HG03039 (cell line): ENCODE measurements at regions not wholly inside any gene's neighbourhood (a gene's known extent, or its start where the extent isn't known, plus 50 kb on each side); places are given as distances from the start of the nearest gene placed in this dataset.
"Not testable (repeated sequence)": the region's sequence is repeated elsewhere in the genome, so short reads cannot be mapped to it uniquely, and the experiment has no call there.

Source experiments
- ATAC-seq: cut with Tn5 transposase; IDR thresholded peaks from one replicate; pipeline ENCODE4 v1.9.1; 2021; ENCODE audit warnings: mild to moderate bottlenecking, moderate library complexity; ENCODE audit not compliant: unreplicated experiment

- no peak for ATAC-seq
Observed at GRCh38 chr7:52782348-52782747, 253.1 kb upstream of the POM121L12 start.

DNA sequence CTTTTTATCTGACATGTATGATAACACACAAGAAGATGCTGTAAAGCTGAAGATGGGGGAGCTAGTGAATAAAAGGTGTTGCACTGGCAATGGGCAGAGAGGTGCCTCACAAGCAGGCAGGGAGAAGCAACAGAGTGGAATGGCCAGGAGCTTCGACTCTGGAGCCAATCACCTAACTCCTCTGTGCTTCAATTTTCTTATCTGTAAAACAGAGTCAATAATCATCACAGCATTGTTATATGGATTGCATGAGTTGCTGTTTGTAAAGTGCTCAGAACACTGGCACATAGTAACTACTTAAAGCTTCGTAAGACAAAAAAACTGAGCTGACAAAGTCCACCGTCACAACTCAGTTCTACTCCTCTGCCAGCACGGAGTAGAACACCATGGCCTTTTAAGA, 254.2 kb upstream of the POM121L12 start:
- ATAC-seq = no peak

GRCh38 chr7:52779004-52779403, 256.4 kb upstream of the POM121L12 start:
- no peak for ATAC-seq

DNA sequence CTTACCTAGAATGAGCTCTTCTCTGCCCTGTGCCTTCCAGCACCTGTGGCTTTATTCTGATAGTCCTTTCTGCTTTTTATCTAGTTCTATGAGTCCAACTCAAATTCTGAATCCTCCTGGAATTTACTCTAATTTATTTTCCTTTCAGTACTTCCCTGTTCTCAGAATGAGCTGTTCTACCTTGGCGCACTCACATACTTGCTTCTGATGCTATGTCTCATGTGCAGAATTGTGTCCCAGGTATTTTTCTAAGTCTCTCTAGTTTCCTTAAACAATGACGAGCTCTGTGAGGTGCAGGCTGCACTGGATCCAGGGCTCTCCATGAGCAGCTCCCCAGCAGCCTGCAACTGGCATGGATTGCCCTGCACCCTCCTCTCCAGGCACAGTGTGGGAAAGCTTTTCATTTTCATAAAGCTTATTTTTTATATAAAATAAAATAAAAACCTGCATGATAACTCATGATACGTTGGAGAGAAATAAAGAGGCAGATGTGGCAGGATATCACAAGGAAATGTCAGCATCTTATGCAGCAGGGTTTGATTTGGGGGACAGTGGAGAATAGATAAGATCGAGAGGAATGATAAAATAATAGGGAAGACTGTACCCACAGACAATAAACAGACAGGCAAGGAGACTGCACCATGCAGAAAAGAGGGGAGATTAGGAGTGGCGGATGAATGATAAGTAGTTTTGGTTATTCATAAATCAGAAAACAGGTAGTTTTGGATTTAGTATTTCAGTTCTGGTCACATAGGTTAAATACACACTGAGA, 258.2 kb upstream of the POM121L12 start:
- no peak for ATAC-seq

DNA sequence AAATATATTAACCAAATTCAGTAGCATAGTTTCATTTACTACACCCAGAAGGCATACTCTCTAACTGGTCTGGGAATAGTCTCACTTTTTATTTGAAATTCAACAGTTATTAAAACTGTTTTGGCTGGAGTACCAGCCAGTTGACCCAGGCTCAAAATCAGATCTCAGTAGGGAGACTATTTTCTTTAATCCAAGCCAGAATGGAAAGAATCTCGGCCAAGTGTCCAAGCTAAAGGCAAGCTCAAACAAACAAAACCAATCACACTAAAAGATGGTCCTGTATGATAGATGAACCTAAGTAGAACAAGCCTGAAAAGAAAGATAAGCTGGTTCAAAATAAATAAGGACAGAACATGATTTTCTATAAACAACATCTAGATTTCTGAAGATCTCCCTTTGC, 259.6 kb upstream of the POM121L12 start:
- no peak for ATAC-seq

DNA sequence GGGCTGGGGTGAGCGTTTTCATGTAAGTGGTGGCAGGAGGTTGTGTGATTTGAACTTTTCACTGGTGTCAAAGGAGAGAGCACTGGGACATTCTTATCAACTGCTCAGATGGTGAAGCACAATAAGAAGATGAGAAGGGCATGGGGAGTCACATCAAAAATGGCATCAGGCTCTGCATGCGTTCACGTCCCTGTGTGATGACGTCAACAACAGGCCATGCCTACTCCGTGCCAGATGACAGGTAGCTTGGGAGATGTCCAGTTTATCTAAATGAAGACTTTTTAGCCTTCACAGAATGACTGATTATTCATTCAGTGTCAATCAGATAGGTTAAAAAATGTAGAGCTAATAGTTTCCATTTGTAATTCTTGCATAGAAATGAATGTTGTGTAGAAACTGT, 264.3 kb upstream of the POM121L12 start:
- ATAC-seq = no peak

DNA sequence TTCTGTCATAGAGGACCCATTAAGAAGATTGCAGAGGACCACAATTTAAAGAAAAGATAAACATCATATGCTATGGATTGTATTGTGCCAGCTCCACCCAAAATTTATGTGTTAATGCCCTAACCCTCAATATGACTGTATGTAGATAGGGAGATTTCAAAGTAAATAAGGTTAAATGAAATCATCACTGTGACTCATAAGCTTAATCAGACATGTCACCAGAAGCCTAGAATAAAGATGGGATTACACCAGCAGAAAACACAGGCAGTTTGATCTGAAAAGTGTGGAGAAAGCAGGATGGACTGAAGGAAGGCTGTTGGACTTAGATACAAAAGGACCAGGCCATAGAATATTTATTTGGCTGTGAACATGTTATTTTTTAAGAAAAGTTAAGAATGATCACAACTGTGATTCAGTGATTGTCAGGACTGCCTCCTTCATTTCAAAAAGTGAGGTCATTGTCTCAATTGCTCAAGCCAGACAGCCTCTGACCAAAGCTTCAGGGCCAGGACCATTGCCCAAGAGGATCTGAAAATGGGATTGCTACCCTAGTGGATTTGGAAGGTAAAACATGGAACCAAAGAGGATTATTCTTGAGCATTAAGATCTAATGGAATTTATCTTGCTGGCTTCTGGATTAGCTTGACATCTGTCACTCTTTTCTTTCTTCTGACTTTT, 270.8 kb upstream of the POM121L12 start:
- ATAC-seq = no peak

- no peak for ATAC-seq
Observed at GRCh38 chr7:52758356-52758755, 277.1 kb upstream of the POM121L12 start.

DNA sequence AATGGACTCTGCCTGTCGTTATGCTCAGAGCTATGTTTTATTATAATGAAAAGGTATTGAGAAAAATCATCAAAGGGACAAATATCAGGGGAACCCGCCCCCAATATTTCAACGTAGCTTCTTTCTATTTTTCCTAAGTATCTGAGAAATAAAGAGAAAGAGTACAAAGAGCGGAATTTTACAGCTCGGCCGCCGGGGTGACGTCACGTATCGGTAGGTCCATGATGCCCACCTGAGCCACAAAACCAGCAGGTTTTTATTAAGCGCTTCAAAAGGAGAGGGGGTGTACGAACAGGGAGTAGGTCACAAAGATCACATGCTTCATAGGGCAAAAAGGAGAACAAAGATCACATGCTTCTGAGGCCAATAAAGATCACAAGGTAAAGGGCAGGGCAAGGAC, 281.6 kb upstream of the POM121L12 start:
- ATAC-seq = no peak

GRCh38 chr7:52752891-52753290, 282.5 kb upstream of the POM121L12 start:
- ATAC-seq = no peak

DNA sequence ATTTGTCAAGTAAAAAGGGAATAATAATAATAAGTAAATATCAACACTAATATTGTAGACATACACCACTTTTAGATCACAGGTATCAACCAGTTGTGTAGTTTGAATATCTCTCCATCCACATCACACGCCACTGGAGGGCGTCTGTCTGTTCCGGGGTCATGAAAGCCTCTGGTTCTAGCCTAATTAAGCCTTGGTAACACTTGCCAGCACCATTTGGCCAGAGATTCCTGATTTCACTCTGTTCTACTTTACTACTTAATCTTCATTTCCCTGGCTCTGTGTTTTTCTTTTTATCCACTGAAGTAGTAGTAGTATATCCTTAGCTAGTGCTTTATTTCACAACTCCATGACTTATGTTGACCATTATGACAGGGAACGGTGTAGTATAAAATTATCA, 285.6 kb upstream of the POM121L12 start:
- no peak for ATAC-seq

DNA sequence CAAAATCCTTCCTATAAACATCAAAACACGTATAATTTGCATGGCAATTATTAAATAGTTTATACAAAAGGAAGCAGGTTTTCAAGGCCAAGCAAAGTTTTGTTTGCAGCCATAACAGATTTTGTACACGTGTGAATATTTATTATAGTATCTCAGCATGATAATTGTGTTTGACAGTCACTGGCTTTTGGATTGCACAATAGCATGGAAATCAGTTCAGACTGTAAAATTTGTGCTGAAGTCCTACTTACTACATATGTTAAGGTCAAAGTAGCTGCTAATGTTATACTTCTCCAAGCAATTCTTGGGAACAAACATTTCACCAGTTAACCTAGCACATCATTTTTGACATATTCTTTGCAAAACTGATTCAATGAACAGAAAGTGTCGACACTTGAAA, 287.6 kb upstream of the POM121L12 start:
- no peak for ATAC-seq

DNA sequence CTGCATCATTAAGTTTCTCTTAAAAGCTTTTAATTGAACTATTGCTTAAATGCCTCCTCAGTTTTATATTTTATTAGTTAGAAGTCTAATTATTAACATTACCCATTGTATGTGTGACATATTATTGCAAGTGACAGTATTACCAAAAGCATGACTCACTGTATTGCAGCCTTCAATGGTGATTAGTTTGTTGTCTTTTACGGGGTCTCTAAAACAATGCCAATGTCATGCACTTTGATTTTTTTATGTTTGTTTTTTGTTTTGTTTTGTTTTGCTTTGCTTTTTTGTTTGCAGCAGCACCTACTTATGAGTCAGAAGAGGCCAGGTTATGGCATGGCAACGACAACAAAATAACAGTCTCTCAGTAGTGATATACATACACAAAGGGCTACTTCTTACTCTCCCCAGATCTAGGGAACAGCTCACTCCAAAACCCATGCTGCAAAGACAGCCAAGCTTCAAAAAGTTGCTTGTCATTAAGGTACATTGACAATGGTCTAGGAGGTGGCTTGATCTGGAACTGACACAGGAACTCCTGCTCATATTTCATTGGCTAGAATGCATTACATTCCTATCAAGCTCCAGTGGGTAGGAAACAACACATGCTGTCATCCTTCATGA, 293.7 kb upstream of the POM121L12 start:
- ATAC-seq = no peak

DNA sequence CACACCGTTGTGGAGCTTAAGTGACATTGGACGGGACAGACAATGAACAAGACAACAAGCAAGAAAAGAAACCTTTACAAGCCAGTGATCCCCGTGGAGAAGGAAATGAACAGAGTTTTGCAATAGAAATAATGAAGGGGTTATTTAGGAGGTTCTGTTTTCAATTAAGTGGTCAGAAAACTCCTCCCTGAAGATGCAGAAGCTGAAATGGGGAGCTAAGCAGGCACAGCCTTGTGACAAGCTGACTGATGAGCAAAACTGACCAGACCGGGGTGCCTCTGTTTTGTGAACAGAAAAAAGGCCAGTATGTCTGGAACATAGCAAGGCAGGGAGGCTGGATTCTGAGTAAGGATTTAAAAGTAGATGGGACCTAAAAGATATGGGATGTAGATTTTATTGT, 299.8 kb upstream of the POM121L12 start:
- ATAC-seq = no peak

- ATAC-seq = not testable (repeated sequence)
Observed at GRCh38 chr7:52728683-52729082, 306.8 kb upstream of the POM121L12 start.

GRCh38 chr7:52727632-52728031, 307.8 kb upstream of the POM121L12 start:
- ATAC-seq = no peak

DNA sequence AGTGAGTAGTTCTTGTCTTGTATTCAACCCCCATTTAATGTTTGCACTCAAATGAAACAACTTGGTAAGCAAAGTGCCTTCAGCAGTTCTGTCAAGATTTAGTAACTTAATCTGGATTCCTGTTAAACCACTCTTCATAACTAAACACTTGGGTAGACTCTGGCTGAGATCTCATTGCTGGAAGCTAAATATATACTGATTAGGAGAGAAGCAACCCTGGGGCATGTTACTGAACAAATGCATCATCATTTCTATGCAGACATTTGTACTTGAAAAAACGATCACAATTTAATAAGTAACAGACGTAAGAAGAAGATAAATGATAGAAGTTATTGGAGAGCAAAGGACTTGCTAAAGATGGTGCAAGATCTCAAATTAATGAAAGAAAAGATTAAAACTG, 308.4 kb upstream of the POM121L12 start:
- no peak for ATAC-seq

DNA sequence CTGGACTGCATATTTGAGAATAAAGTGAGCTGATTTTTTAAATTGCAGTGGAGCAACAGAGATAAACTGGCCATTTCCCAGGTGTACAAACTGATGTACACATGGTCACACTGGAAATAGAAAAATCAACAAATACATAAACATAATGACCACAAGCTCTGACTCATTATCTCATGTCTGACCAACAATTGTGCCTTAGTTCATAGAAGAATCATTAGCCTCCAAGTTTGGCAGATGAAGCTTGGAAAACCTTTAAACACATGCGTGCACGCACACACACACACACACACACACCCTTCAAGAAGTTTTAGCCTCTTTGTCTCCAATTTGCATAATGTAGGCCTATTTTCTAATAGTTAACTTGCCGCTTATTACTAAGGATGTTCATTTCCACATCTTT, 308.9 kb upstream of the POM121L12 start:
- no peak for ATAC-seq

DNA sequence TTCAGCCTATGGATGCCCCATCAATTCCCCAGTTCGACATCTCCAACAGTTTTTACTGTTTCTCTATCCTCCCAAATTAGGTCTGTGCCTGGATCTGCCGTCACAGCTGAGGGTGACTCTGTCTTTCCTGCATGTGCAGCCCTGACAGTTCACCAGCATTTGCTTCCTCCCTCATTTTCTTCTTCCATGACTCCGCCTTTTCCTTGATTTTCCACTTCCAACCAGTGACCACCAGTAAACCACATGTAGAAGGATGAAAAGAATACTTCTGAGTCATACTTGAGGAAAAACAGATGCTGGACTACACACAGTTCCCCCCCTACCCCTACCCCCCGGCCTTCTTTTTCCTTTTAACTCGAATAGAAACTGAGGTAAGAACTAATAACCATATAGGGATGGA, 311.8 kb upstream of the POM121L12 start:
- ATAC-seq = no peak

- no peak for ATAC-seq
Observed at GRCh38 chr7:52720856-52721255, 314.6 kb upstream of the POM121L12 start.

- ATAC-seq = no peak
Observed at GRCh38 chr7:52719677-52720076, 315.8 kb upstream of the POM121L12 start.

DNA sequence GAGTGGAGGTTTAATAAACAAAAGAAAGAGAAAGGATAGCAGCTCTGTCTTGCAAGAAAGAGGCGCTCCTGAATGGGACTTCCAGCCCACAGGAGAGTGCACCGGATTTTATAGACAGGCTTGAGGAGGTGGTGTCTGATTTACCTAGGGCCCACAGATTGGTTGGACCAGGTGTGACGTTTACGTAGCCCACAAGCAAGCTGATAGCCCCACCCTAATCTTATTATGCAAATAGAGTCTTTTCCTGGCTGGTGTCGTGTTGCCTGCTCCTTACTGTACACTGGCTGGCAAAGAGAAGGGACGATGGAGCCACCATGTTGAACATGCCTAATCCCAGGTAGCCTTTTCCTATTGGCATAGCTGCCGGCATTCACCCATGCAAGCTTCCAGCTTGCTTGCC, 319.7 kb upstream of the POM121L12 start:
- ATAC-seq = no peak
